ENCODE measurements at regions not wholly inside any gene's neighbourhood (a gene's known extent, or its start where the extent isn't known, plus 50 kb on each side); places are given as distances from the start of the nearest gene placed in this dataset.

DNA sequence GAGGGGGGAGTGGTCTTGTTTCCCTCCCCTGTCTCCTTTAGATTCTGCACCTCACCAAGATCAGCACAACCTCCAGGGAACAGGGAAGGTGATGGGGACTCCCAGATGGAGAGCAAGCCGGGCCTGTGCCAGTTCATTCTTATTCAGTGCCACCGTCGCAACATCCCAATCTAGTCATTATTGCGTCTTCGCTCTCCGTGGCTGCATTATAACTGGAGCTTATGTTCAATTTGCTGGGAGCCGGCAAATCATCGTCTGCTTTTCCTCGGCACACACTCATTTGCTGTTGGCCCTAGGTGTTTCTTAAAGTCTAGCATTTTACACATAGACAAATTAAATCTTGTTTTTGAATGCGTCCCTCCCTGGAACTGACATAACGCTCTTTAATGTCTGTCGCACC, 1269.7 kb downstream of the BRD1 start:
- FAIRE-seq, result no peak

DNA sequence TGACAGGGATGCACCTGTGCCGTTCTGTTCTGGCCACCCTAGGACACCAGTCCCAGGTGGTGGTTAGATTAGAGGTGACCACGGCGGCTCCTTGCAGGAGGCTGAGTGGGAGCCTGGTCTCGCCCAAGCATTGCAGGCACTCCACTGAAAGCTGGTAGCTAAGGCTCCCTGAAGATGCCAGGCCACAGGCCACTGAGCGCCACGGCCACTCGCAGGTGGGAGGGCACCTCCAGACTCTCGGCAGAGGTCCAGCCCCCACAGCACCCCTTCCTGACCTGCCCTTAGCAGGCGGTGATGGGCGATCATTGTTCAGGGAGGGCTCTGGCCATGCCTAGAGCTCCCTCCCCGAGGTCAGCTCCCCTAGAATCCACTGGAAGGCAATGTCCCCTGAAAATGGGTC, 1270.2 kb downstream of the BRD1 start:
- DNase-seq (ENCODE audit: low spot score) (no peak), FAIRE-seq (no peak)

More for the DNA sequence above, 1269.7 kb downstream of the BRD1 start:
- no peak for DNase-seq (ENCODE audit: low spot score)

GRCh38 chr22:48556751-48557150, 1270.9 kb downstream of the BRD1 start:
- FAIRE-seq, result no peak

GRCh38 chr22:48556222-48556621, 1271.5 kb downstream of the BRD1 start:
- DNase-seq (ENCODE audit: low spot score), result no peak
- no peak for FAIRE-seq

More at GRCh38 chr22:48556751-48557150, 1270.9 kb downstream of the BRD1 start:
- DNase-seq (ENCODE audit: low spot score), result no peak

DNA sequence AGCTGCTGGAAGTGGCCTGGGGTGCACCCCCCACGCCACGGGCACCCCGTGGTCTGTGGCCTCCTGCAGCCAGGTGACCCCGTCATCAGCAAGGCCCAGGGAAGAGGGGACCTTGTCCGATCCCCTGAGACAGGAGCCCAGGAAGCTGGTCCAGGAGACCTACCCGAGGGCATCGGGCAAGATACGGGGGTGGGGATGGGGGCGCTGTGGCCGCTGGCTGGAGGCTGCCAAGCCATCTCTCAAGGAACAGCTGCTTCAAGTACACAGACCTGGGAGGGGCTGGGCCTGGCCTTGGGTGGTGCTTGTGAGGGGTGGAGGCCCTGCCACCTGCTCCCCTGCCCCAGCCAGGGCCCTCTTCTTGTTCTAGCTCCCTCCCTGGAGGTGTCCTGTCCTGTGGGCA, 1272.1 kb downstream of the BRD1 start:
- DNase-seq (ENCODE audit: low spot score) (no peak), FAIRE-seq (no peak)

DNA sequence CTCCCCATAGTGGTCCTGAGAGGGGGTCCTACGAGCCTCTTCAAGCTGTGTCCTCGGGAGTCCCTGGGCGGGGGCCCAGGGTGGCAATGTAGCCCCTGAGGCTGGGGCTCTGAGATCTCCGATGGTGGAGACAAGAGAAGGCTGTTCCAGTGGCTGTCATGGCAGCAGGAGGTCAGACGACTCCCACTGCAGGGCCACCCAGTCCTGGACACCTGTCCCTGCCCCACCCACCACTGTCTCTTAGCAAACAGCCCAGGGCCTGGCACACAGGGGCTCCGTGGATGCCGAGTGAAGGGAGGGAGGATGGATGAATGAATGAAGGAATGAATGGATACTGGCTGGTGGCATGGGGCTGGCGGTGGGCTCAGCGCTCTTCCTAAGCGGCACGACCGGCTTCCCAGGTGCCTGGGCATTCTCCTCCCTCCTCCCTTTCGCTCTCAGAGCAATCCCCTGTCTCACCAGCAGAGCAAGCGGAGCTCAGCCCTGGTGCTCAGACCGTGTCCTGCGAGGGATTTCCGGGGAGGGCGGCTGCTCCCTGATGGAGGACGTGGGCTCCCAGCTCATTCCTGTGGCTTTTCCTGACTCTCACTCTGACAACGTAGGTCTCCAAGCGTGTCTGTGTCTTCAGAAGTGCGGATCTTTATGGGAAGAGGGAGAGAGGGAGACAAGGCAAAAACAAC, 1272.6 kb downstream of the BRD1 start:
- no peak for DNase-seq (ENCODE audit: low spot score)
- no peak for FAIRE-seq

DNA sequence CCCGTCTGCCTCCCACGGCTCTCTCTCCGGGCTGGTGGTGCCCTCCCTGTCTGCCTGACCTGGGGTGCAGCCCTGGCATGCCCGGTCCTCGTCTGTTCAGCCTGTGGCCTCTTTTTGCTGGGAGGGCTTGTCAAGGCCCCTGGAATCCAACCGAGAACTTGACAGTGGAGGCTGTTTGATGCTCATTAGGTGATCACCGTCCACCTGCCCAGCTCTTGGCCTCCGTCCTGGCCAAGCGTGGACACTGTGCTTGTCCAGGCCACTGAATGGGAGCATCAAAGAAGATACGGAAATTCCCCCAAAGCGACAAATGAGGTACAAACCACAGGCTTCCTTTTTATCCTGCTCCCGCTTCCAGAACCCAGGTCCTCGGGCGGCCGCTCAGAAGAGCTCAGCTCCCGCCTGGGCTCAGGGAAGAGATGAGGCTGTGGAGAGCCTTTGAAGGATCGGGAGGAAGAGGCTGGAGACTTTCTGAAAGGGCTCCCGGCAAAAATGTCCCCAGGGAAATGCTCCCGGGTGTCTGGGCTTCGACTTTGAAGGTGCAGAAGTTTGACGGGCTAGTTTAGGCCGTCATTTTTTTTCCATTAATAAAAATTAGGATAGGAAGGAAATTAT, 1273.9 kb downstream of the BRD1 start:
- DNase-seq (ENCODE audit: low spot score) (no peak), FAIRE-seq (no peak)

- no peak for FAIRE-seq
- no peak for DNase-seq (ENCODE audit: low spot score)
These were observed 1274.6 kb downstream of the BRD1 start for GRCh38 chr22:48553119-48553518.

DNA sequence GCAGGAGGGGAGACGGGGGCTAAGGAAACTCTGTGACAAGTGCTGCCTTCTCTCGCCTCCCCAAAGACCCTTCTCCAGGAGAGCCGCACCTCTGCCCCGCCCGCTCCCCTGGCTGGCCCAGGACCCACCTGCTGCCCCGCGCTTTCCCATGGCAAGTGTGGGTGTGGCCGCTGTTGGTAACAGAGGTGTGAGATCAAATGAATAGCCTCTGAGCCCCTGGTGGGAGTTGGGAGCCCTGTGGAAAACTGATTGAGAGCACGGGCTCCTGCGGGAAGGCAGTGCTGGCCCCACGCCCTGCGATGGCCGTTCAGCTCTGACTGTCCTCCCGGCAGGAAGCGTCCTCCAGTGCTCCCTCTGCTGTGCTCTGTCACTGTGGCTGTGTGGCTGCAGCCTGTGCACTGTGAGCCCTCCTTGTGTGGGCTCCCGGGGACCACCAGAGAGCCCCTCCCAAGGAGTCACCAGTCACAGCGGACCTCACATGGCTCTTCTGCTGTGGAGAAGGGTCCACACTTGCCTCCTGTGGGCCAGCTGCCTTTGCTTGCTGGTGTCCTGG, 1275.9 kb downstream of the BRD1 start:
- DNase-seq (ENCODE audit: low spot score) (no peak), FAIRE-seq (no peak)

GRCh38 chr22:48551061-48551460, 1276.6 kb downstream of the BRD1 start:
- DNase-seq (ENCODE audit: low spot score) (no peak), FAIRE-seq (no peak)

DNA sequence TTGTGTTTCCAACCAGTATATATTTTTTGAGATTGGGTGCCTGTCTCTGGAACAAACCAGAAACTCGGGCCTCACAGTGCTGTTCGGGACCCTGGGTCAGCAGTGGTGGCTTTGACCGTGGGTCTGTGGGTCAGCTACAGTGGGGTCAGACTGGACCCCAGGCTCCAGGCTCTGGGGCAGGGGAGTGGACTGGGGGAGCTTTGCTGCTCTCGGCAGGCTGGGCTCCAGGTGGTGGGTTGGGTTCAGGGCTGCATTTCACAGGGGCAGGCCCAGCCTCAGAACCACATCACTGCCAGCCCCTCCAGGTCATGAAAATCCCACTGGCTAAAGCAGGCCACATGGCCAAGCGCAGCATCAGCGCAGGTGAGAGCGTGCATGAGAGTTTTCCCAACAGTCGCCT, 1279.3 kb downstream of the BRD1 start:
- DNase-seq (ENCODE audit: low spot score) (no peak), FAIRE-seq (no peak)

DNA sequence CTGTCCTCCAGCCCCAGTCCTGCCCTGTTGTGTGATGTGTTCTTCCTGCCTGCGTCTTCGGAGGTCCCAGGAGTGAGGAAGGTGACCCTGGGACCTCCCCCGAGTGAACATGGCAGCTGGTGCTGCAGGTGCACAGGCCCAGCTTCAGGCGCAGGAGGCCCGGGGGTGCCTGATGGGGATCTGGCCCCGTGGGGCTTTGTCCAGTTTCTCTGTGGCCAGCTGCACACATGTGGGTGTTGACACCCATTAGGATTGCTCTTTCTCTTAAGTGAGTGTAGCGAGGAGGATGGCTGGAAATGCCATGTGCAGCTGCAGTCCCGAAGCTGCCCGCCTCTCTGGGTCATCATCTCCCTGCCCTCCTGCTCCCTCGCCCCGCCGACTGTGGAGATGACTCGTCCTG, 1279.7 kb downstream of the BRD1 start:
- DNase-seq (ENCODE audit: low spot score), result no peak
- FAIRE-seq, result no peak

DNA sequence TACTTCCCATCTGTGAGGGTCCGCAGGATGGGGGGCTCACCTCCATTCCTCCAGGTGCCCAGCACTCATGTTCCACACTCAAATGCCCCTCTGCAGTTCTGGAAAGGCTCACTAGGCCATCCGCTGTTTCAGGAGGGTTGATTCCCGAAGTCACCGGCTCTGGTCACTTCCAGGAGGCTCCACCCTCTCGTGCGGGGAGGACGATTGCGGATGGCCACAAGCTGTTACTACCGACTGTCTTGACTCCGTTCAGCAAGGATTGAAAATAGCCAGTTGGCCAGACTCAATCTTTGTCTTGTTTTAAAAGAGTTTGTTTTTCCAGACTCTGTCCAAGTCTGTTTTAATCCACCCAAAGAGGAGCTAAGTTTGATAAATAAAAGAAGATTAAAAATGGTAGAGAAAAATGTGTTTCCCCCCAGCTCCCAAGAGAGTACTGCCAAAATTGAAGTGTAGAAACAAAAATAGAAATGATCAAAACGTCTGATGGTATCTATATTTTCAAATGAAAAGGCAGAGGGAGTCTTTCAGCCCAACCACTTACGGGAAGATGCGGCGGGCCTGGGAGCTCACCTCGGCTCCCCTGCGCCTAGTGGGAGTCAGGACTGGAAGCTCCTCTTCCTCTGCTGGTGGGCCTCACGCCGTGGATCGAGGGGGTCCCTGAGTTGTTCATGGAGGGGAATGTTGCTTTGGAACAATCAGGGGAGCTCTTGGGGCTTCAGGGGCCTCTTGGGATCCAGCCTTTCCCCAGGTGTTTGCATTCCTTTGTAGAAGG, 1280.8 kb downstream of the BRD1 start:
- DNase-seq (ENCODE audit: low spot score) (no peak), FAIRE-seq (no peak)

- FAIRE-seq (no peak), DNase-seq (ENCODE audit: low spot score) (no peak)
These were observed 1281.7 kb downstream of the BRD1 start for GRCh38 chr22:48545987-48546386.

- DNase-seq (ENCODE audit: low spot score), result no peak
These were observed 1286.1 kb downstream of the BRD1 start for GRCh38 chr22:48541401-48542098.

DNA sequence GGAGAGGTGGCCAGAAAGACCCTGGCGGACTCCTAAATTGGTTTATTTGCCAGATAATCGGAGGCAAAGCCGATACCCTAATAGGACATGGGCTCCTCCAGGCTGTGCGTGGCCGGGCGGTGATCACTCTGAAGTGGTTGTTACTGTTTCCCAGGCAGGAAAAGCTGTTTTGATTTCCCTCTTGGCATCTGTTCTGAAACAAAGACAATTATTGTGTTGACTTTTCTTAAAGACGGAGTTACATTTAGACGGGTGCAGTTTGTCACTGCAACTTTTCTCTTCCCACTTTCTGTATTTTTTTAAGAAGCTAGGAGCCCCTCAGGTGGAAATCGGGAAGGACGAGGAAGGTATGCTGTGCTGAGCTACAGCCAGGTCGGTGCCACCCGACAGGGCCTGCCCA, 1288.4 kb downstream of the BRD1 start:
- FAIRE-seq, result no peak
- DNase-seq (ENCODE audit: low spot score), result no peak

More at GRCh38 chr22:48541401-48542098, 1286.1 kb downstream of the BRD1 start:
- no peak for FAIRE-seq

DNA sequence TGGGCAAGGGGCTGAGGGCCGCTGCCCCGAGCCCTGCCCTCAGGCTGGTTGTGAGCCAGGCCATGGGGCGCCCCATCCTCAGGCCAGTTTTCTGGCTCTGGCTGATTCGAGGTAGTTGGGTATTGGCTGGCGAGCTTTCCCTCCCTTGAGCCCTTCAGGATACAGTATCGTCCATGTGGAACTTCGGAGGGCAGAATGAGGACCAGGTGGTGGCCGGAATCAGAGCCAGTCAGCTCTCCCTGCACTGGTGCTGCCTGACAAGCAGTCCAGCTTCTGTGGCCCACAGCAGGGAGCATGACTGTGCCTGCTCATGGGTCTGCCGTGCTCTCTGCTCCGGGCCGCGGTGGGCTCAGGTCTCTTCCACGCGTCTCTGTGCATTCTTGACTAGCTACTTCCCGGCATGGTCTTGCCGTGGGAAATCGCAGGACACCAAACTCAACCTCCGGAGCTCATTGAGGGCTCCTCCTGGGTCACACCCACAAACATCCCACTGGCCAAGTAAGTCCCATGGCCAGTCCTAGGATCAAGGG, 1289.3 kb downstream of the BRD1 start:
- DNase-seq (ENCODE audit: low spot score) (no peak), FAIRE-seq (no peak)

DNA sequence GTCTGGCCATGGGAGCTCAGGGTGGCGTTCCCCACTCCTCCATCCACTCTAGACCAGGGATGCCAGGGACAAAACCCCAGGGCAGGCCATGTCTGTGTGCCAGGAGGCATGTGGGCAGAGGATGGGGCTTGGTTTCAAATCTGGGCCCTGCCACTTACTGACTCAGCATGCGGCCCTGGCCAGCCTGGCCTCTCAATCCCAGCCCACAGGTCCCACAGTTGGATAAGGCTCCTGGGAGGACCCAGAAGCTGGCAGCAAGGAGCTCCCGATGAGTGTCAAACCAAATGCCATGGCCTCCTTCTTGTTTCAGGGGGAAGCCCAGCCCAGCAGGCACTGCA, 1290.4 kb downstream of the BRD1 start:
- FAIRE-seq (no peak), DNase-seq (ENCODE audit: low spot score) (no peak)

- no peak for FAIRE-seq
- DNase-seq (ENCODE audit: low spot score), result no peak
These were observed 1290.9 kb downstream of the BRD1 start for GRCh38 chr22:48536541-48537342.

DNA sequence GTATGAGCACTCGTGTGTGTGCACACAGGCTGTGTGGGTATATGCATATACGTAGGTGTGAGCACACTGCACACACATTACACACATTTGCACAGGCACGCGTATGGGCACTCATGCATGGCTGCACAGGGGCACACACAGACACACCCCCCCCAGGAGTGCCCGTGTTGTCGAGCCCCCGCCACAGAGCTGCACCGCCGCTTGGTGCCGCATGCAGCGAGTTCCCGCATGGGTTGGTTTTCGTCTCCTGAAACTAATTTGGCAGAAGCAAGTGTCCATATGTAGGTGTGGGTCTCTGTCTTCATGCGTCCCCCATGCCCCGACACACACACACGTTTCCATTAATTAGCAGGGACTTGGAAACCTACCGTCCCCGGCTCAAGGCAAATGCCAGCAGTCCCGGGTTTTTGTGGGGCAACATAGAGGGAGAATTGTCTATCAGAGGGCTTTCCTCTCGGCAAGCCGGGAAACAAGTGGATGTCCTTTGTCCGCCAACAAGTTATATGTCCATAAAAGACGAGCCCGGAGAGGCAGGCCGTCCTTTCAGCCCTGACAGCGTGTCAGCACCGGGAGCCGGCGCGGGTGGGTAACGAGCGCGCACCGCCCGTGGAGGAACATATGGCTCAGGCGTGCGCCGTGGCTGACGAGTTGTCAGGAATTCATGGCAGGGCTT, 1291.7 kb downstream of the BRD1 start:
- no peak for FAIRE-seq
- no peak for DNase-seq (ENCODE audit: low spot score)

All from RCC 7860 (cell line).